ENCODE measurements at regions not wholly inside any gene's neighbourhood (a gene's known extent, or its start where the extent isn't known, plus 50 kb on each side); places are given as distances from the start of the nearest gene placed in this dataset.
A peak's percentile ranks its signal among the peaks of the same experiment; 100 is the strongest.

GRCh38 chr7:17402628-17403278, 104.3 kb downstream of the AHR start:
- H3K36me3 Mint-ChIP-seq, result no peaks in the 10 kb centered on the region
- Histone ChIP-seq H3K9me3 (replicated peaks in 1 of 2; ENCODE audit: control insufficient read depth in 1 of 2, insufficient read depth in 1 of 2, low read length in 2 of 2) (no peaks in the 10 kb centered on the region), H3K9ac (ENCODE audit: insufficient read depth, low read length, poor library complexity, severe bottlenecking) (no peak overlapping the region), H3K4me3 (replicated peaks in 1 of 3; ENCODE audit: low read depth in 2 of 3, low read length in 3 of 3) (peak overlapping the region in 1 of 3 experiments; percentile 70), H3K27ac (ENCODE audit: low read depth in 1 of 2, low read length in 2 of 2) (peak overlapping the region in 1 of 2 donors; percentile 76), H2AFZ (ENCODE audit: insufficient read depth, low read depth, low read length, poor library complexity, severe bottlenecking) (peak overlapping the region; percentile 5), H3K79me2 (ENCODE audit: insufficient read depth, low read length) (no peaks in the 10 kb centered on the region), H3K27me3 (ENCODE audit: control insufficient read depth in 2 of 2, insufficient read depth in 2 of 2, low read length in 2 of 2) (no peaks in the 10 kb centered on the region), H4K20me1 (ENCODE audit: insufficient read depth, low read length) (no peaks in the 10 kb centered on the region), H3K4me2 (replicated peaks; ENCODE audit: extremely low read depth, low read length, poor library complexity, severe bottlenecking) (peak overlapping the region; percentile 73), H3K36me3 (replicated peaks in 1 of 2; ENCODE audit: control insufficient read depth in 1 of 2, insufficient read depth in 2 of 2, low read length in 2 of 2) (no peaks in the 10 kb centered on the region), H3K4me1 (ENCODE audit: control insufficient read depth in 1 of 2, insufficient read depth in 2 of 2, low read length in 2 of 2) (peaks cover 61 to 73% of the 10 kb centered on the region in 2 donors)
- TF ChIP-seq CTCF (IDR thresholded peaks at IDR 0.05), result no peak
- intact Hi-C loops (cut with micrococcal nuclease), result loop anchor here (10.0 kb wide), 3 partner anchors 48 to 132 kb away; no protein-coding TSS in a partner anchor
- 83% methylated on average over 4 of the region's 9 CpGs for WGBS (ENCODE audit: insufficient coverage)
- H3K27me3 Mint-ChIP-seq (ENCODE audit: low read depth in 3 of 3), result no peaks in the 10 kb centered on the region
- no peak for DNase-seq
- H3K27ac Mint-ChIP-seq, result peak overlapping the region in 6 of 7 donors; percentile 22 to 95 (median 80)
- no peaks in the 10 kb centered on the region for H3K9me3 Mint-ChIP-seq
- H3K4me1 Mint-ChIP-seq, result peaks cover 72% of the 10 kb centered on the region
- no peak overlapping the region for H3K4me3 Mint-ChIP-seq

- no peak for DNase-seq
- WGBS (ENCODE audit: insufficient coverage), result no CpG with 5 or more reads among the region's 3 CpGs
These were observed 105.6 kb downstream of the AHR start for GRCh38 chr7:17404006-17404405.

More at GRCh38 chr7:17404006-17404405, 105.6 kb downstream of the AHR start:
- Mint-ChIP-seq H3K27me3 (ENCODE audit: low read depth in 3 of 3) (no peaks in the 10 kb centered on the region), H3K9me3 (no peaks in the 10 kb centered on the region), H3K4me3 (no peak overlapping the region), H3K36me3 (no peaks in the 10 kb centered on the region), H3K27ac (no peak overlapping the region), H3K4me1 (peaks cover 75% of the 10 kb centered on the region)
- Histone ChIP-seq H3K4me1 (ENCODE audit: control insufficient read depth in 1 of 2, insufficient read depth in 2 of 2, low read length in 2 of 2) (peaks cover 70 to 80% of the 10 kb centered on the region in 2 donors), H3K79me2 (ENCODE audit: insufficient read depth, low read length) (no peaks in the 10 kb centered on the region), H3K27me3 (ENCODE audit: control insufficient read depth in 2 of 2, insufficient read depth in 2 of 2, low read length in 2 of 2) (no peaks in the 10 kb centered on the region), H3K36me3 (replicated peaks in 1 of 2; ENCODE audit: control insufficient read depth in 1 of 2, insufficient read depth in 2 of 2, low read length in 2 of 2) (no peaks in the 10 kb centered on the region), H3K9me3 (replicated peaks in 1 of 2; ENCODE audit: control insufficient read depth in 1 of 2, insufficient read depth in 1 of 2, low read length in 2 of 2) (no peaks in the 10 kb centered on the region), H3K4me3 (replicated peaks in 1 of 3; ENCODE audit: low read depth in 2 of 3, low read length in 3 of 3) (no peak overlapping the region), H4K20me1 (ENCODE audit: insufficient read depth, low read length) (no peaks in the 10 kb centered on the region), H3K4me2 (replicated peaks; ENCODE audit: extremely low read depth, low read length, poor library complexity, severe bottlenecking) (no peak overlapping the region), H3K27ac (ENCODE audit: low read depth in 1 of 2, low read length in 2 of 2) (no peak overlapping the region), H3K9ac (ENCODE audit: insufficient read depth, low read length, poor library complexity, severe bottlenecking) (no peak overlapping the region), H2AFZ (ENCODE audit: insufficient read depth, low read depth, low read length, poor library complexity, severe bottlenecking) (no peak overlapping the region)
- intact Hi-C loops (cut with micrococcal nuclease), result loop anchor here (10.0 kb wide), 3 partner anchors 49 to 131 kb away; no protein-coding TSS in a partner anchor
- TF ChIP-seq CTCF (IDR thresholded peaks at IDR 0.05), result no peak

Measured in CD14-positive monocyte (primary cell).